IMR-90 (cell line): ENCODE measurements at regions not wholly inside any gene's neighbourhood (a gene's known extent, or its start where the extent isn't known, plus 50 kb on each side); places are given as distances from the start of the nearest gene placed in this dataset.

Experiments
- ATAC-seq: fragments of 200-7000 bp; cut with Tn5 transposase; 2 replicates; pipeline ENCODE4 v1.9.1; 2020; ENCODE audit warnings: low read depth, mild to moderate bottlenecking, moderate library complexity
- BruUV-seq: library from RNA; stranded (reverse); fragments of 400-500 nt; replicated peaks from 2 replicates; lab custom pipeline; 2021; lab: Mats Ljungman, UMichigan
- CTCF ChIA-PET: fragments of 300-600 bp; formaldehyde crosslinking; extraction: SDS; loops from one replicate; lab custom pipeline; 2021; ENCODE audit warnings: antibody characterized with exemption; lab: Yijun Ruan, JAX
- POLR2A ChIA-PET: fragments of 300-600 bp; sonication (Branson Sonifier 250); formaldehyde crosslinking; loops from one replicate; lab custom pipeline; 2022; ENCODE audit warnings: antibody characterized with exemption; ENCODE audit not compliant: unreplicated experiment; lab: Charles Lee
- DNase-seq: peaks from one replicate; pipeline ENCODE4 v3.0.0; 2013
- H2AFZ ChIP-seq: replicated peaks from 2 replicates; pipeline ENCODE3; 2013; ENCODE audit warnings: low read length, mild to moderate bottlenecking; ENCODE audit not compliant: poor library complexity
- H2AK5ac ChIP-seq: 2 replicates; pipeline ENCODE4 v1.6.1; 2013; ENCODE audit warnings: low read depth, low read length, inconsistent platforms
- H2AK9ac ChIP-seq: replicated peaks from 2 replicates; pipeline ENCODE3; 2013; ENCODE audit warnings: mild to moderate bottlenecking, low read depth, low read length, moderate library complexity; ENCODE audit not compliant: poor library complexity
- H2BK120ac ChIP-seq: 2 replicates; pipeline ENCODE4 v1.6.1; 2013; ENCODE audit warnings: low read depth, low read length, inconsistent platforms
- H2BK15ac ChIP-seq: 3 replicates; pipeline ENCODE4 v1.6.1; 2013; ENCODE audit warnings: low read depth, low read length, inconsistent platforms
- H2BK20ac ChIP-seq: 2 replicates; pipeline ENCODE4 v1.6.1; 2013; ENCODE audit warnings: low read depth, mild to moderate bottlenecking, inconsistent platforms, low read length, moderate library complexity
- H2BK5ac ChIP-seq: 2 replicates; pipeline ENCODE4 v1.6.1; 2013; ENCODE audit warnings: mild to moderate bottlenecking, low read depth, low read length, inconsistent platforms; ENCODE audit not compliant: poor library complexity, severe bottlenecking
- H3K14ac ChIP-seq: replicated peaks from 2 replicates; pipeline ENCODE4 v1.6.1; 2013; ENCODE audit warnings: low read depth, low read length, inconsistent platforms
- H3K18ac ChIP-seq: 2 replicates; pipeline ENCODE4 v1.6.1; 2013; ENCODE audit warnings: low read depth, low read length, control low read depth
- H3K23ac ChIP-seq: 2 replicates; pipeline ENCODE4 v1.6.1; 2013; ENCODE audit warnings: low read depth, low read length, inconsistent platforms
- H3K27ac ChIP-seq: 2 replicates; pipeline ENCODE4 v1.5.1; 2013; ENCODE audit warnings: mild to moderate bottlenecking, control low read depth, low read length; ENCODE audit not compliant: insufficient read depth
- H3K27me3 ChIP-seq: 2 replicates; pipeline ENCODE4 v1.6.1; 2013; ENCODE audit warnings: low read length; ENCODE audit not compliant: control insufficient read depth, insufficient read depth
- H3K36me3 ChIP-seq: 2 replicates; pipeline ENCODE4 v1.6.1; 2013; ENCODE audit warnings: low read length, mixed read lengths; ENCODE audit not compliant: control insufficient read depth, insufficient read depth
- H3K4ac ChIP-seq: 2 replicates; pipeline ENCODE4 v1.6.1; 2013; ENCODE audit warnings: low read depth, low read length, inconsistent platforms
- H3K4me1 ChIP-seq: 2 replicates; pipeline ENCODE4 v1.6.1; 2013; ENCODE audit warnings: low read length, mixed read lengths; ENCODE audit not compliant: control insufficient read depth, insufficient read depth
- H3K4me2 ChIP-seq: 2 replicates; pipeline ENCODE4 v1.6.1; 2013; ENCODE audit warnings: low read depth, mild to moderate bottlenecking, control low read depth, low read length, moderate library complexity
- H3K4me3 ChIP-seq: 2 replicates; pipeline ENCODE4 v1.5.1; 2013; ENCODE audit warnings: low read depth, mild to moderate bottlenecking, control low read depth, low read length, moderate library complexity; ENCODE audit not compliant: insufficient read depth
- H3K56ac ChIP-seq: 2 replicates; pipeline ENCODE4 v1.6.1; 2013; ENCODE audit warnings: low read length, inconsistent platforms; ENCODE audit not compliant: insufficient read depth; ENCODE audit errors: extremely low read depth
- H3K79me1 ChIP-seq, 2 experiments: 2 replicates each; pipeline ENCODE4 v1.6.1; 2013; ENCODE audit warnings: low read length in 2 of 2, inconsistent platforms in 1 of 2, low read depth in 1 of 2
- H3K9ac ChIP-seq: 2 replicates; pipeline ENCODE4 v1.6.1; 2013; ENCODE audit warnings: low read depth, low read length, control low read depth
- H3K9me1 ChIP-seq: 2 replicates; pipeline ENCODE4 v1.6.1; 2013; ENCODE audit warnings: low read length, inconsistent platforms; ENCODE audit not compliant: insufficient read depth
- H3K9me3 ChIP-seq: 2 replicates; pipeline ENCODE4 v1.6.1; 2013; ENCODE audit warnings: low read length; ENCODE audit not compliant: control insufficient read depth, insufficient read depth
- H4K20me1 ChIP-seq: 2 replicates; pipeline ENCODE4 v1.6.1; 2013; ENCODE audit warnings: low read length, inconsistent platforms; ENCODE audit not compliant: insufficient read depth
- H4K5ac ChIP-seq: 2 replicates; pipeline ENCODE4 v1.6.1; 2013; ENCODE audit warnings: mild to moderate bottlenecking, low read depth, low read length, control low read depth
- H4K8ac ChIP-seq, 2 experiments: 2 replicates each; pipeline ENCODE4 v1.6.1; 2013; ENCODE audit warnings: low read depth in 2 of 2, low read length in 2 of 2, control low read depth in 1 of 2, inconsistent platforms in 1 of 2
- H4K91ac ChIP-seq: 2 replicates; pipeline ENCODE4 v1.6.1; 2013; ENCODE audit warnings: low read depth, low read length, inconsistent platforms; ENCODE audit not compliant: insufficient read depth
- CHD1 ChIP-seq: IDR thresholded peaks from 2 replicates; pipeline ENCODE4 v1.6.1; 2012; ENCODE audit warnings: low read depth, low read length, improper control_type of control experiment
- MAFK ChIP-seq: IDR thresholded peaks from 2 replicates; pipeline ENCODE4 v1.6.1; 2012; ENCODE audit warnings: low read depth, low read length, improper control_type of control experiment
- NFE2L2 ChIP-seq: fragments of 150-350 bp; IDR thresholded peaks from 2 replicates; pipeline ENCODE4 v1.6.1; 2016; ENCODE audit warnings: low read depth, mild to moderate bottlenecking, low read length
- POLR2A ChIP-seq: IDR thresholded peaks from 2 replicates; pipeline ENCODE4 v1.6.1; 2012; ENCODE audit warnings: mild to moderate bottlenecking, low read depth, low read length
- RAD21 ChIP-seq: IDR thresholded peaks from 2 replicates; pipeline ENCODE4 v1.6.1; 2012; ENCODE audit warnings: low read length, improper control_type of control experiment
- RCOR1 ChIP-seq: IDR thresholded peaks from 2 replicates; pipeline ENCODE4 v1.6.1; 2012; ENCODE audit warnings: mild to moderate bottlenecking, low read length, improper control_type of control experiment; ENCODE audit not compliant: insufficient replicate concordance
- RFX5 ChIP-seq: IDR thresholded peaks from 2 replicates; pipeline ENCODE4 v1.8.0; 2012; ENCODE audit warnings: low read depth, mild to moderate bottlenecking, low read length, moderate library complexity
- SMC3 ChIP-seq: fragments of 150-350 bp; IDR thresholded peaks from 2 replicates; pipeline ENCODE4 v1.6.1; 2016; ENCODE audit warnings: low read depth, mild to moderate bottlenecking, antibody characterized with exemption, low read length, moderate library complexity
- WGBS, 2 experiments: methylation state at CpG; one replicate each; pipeline versions ENCODE4 v1.1.5 to v1.1.7; 2013; ENCODE audit warnings: missing lambda C conversion rate in 2 of 2; ENCODE audit not compliant: insufficient read length in 1 of 2; ENCODE audit errors: extremely low coverage in 2 of 2; 5-methylcytosine and 5-hydroxymethylcytosine counted together
- dilution Hi-C: fragments of 300-500 bp; cut with HindIII; formaldehyde crosslinking; loops from one replicate; pipeline ENCODE4 v1.14.3; 2018; ENCODE audit warnings: low sequenced_read_pairs; ENCODE audit not compliant: unreplicated experiment
- in situ Hi-C: fragments of 300-500 bp; cut with MboI; formaldehyde crosslinking; loops from 3 replicates; pipeline ENCODE4 v1.14.3; 2019; ENCODE audit warnings: low sequenced_read_pairs, inconsistent platforms, mixed read lengths
- intact Hi-C: fragments of 100-400 bp; cut with micrococcal nuclease; formaldehyde crosslinking; loops from 2 replicates; pipeline ENCODE4 v1.10.0; 2022
- TF ChIP-seq, protein P1 (sequence below): fragments of 150-350 bp; IDR thresholded peaks from 2 replicates; pipeline ENCODE4 v1.6.1; 2016; ENCODE audit warnings: low read depth, mild to moderate bottlenecking, low read length, moderate library complexity, borderline replicate concordance

DNA sequence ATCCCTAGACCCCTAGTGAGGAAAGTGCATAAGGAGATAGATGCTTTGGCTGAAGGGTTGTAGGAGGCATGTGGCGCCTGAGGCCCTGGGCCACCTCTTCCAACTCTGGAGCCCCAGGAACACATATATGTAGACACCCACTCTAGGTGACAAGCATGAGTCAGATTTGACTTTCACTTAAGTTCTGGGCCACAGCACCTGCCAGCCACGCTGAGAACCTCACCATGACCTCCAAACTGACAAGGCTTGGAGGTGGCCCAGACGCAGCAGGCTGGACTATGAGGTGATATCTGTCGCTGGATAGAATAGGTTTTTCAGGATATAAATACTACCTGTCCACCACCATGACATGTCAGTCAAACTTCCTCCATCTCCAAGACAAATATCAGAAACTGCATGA, 894.0 kb upstream of the ZNF722 start:
- Histone ChIP-seq H4K91ac (no peak overlapping the region), H4K8ac (no peak overlapping the region), H2AFZ (no peak overlapping the region), H3K9me3 (peaks cover 37% of the 10 kb centered on the region), H2BK120ac (no peak overlapping the region), H3K4me2 (no peak overlapping the region), H3K4me1 (no peaks in the 10 kb centered on the region), H3K9ac (no peak overlapping the region), H3K56ac (no peak overlapping the region), H2BK15ac (no peak overlapping the region), H3K9me1 (no peaks in the 10 kb centered on the region), H3K27ac (no peak overlapping the region), H3K18ac (no peak overlapping the region), H3K4ac (no peak overlapping the region), H3K36me3 (no peaks in the 10 kb centered on the region), H2AK9ac (no peak overlapping the region), H3K14ac (no peak overlapping the region), H3K79me1 (no peaks in the 10 kb centered on the region), H2BK5ac (no peak overlapping the region), H2BK20ac (no peak overlapping the region), H3K23ac (no peak overlapping the region), H3K27me3 (no peaks in the 10 kb centered on the region), H2AK5ac (no peak overlapping the region), H3K4me3 (no peak overlapping the region), H4K5ac (no peak overlapping the region), H4K20me1 (no peaks in the 10 kb centered on the region)
- TF ChIP-seq, protein P1, sequence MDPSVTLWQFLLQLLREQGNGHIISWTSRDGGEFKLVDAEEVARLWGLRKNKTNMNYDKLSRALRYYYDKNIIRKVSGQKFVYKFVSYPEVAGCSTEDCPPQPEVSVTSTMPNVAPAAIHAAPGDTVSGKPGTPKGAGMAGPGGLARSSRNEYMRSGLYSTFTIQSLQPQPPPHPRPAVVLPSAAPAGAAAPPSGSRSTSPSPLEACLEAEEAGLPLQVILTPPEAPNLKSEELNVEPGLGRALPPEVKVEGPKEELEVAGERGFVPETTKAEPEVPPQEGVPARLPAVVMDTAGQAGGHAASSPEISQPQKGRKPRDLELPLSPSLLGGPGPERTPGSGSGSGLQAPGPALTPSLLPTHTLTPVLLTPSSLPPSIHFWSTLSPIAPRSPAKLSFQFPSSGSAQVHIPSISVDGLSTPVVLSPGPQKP = no peak
- TF ChIP-seq RFX5 (no peak), MAFK (no peak), POLR2A (no peak), RAD21 (no peak), NFE2L2 (no peak), CHD1 (no peak), SMC3 (no peak), RCOR1 (no peak)
- intact Hi-C loops = no loop called here
- dilution Hi-C loops = no loop called here
- CTCF ChIA-PET = no interaction called here
- no peak for DNase-seq
- POLR2A ChIA-PET = no interaction called here
- no TSS peak for BruUV-seq
- ATAC-seq = no peak
- in situ Hi-C loops = no loop called here
- no CpG with 5 or more reads among the region's 4 CpGs for WGBS, 2 experiments
